GM19023 (cell line): ENCODE measurements at regions not wholly inside any gene's neighbourhood (a gene's known extent, or its start where the extent isn't known, plus 50 kb on each side); places are given as distances from the start of the nearest gene placed in this dataset.

Source experiments
- ATAC-seq: cut with Tn5 transposase; IDR thresholded peaks from one replicate; pipeline ENCODE4 v1.9.1; 2021; ENCODE audit warnings: mild to moderate bottlenecking, moderate library complexity; ENCODE audit not compliant: unreplicated experiment

DNA sequence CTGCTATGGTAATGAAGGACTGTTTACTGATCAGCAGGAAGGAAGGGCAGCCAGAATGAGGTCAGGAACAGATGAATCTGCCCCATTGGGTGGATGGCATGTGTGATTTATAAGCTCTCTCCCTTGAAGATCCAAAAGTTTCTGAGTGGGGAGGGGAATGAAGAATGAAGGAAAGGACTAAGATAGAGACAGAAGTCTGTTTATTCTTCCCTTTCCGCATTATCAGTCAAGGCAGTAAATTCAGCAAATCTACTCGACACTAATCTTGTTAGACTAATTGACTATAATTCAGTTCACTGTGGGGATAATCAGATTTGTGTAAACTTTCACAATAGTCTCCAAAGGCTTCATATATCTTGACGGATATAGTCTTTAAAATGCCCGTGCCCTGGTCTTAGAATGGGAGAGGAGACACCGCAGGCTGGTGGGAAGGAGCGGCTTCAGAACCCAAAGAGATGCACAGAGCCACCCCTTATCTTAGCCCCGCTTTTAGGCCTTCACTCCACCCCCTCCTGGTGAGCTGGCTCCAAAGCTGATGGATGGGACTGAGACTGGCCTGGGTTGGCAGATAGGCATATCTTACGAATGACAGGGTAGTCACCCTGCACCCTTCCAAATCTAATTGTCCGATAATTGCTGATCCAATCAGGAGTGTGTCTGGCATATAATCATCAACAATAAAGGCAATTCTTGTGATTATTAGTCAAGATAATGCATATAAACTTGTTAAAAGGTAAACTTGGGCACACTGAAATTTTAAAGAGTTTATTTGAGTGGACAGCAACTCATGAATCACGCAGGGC is 76.0 kb upstream of the PPM1J start:
- no peak for ATAC-seq

DNA sequence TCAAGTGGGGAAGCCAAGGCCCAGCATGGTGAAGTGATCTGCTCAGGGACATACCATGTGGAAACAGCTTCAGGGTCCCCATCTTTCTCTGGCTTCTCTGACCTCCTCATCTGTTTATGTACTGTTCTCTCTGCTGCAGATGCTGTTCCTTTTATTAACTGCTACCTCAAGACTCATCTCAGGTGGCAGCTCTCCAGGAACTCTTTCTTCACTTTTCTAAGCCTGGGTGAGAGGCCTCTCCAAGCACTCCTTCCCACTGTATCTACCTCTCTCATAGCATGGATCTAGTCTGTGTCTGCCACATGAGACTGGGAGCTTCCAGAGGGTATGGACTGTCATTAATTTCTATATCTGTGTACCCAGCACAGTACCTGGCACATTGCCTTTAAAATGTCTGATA is 73.4 kb upstream of the PPM1J start:
- ATAC-seq, result no peak

DNA sequence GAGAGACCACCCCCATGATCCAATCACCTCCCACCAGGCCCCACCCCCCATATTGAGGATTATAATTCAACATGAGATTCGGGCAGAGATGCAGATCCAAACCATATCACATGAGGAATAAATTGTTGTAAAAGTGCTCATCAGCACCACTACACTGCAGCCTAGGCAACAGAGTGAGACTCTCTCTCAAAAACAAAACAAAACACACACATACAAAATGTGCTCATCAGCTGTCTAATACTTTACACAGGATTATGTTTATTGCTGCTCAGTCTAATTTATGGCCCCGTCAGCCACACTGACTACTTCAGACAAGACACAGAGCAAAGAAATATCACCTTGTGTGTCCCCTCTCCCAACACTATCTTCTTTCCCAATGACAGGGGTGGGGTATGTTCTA is 72.9 kb upstream of the PPM1J start:
- ATAC-seq, result no peak

DNA sequence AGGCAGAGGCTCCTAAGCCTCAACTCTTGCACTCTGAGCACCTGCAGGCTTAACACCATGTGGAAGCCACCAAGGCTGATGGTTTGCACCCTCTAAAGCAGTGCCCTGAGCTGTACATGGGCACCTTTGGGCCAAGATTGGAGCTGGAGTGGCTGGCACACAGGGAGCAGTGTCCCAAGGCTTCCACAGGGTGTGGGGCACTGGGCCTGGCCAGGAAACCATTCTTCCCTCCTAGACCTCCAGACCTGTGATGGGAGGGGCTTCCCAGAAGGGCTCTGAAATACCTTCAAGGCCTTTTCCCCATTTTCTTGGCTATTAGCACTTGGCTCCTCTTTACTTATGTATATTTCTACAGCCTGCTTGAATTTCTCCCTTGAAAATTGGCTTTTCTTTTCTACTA is 67.9 kb upstream of the PPM1J start:
- no peak for ATAC-seq

DNA sequence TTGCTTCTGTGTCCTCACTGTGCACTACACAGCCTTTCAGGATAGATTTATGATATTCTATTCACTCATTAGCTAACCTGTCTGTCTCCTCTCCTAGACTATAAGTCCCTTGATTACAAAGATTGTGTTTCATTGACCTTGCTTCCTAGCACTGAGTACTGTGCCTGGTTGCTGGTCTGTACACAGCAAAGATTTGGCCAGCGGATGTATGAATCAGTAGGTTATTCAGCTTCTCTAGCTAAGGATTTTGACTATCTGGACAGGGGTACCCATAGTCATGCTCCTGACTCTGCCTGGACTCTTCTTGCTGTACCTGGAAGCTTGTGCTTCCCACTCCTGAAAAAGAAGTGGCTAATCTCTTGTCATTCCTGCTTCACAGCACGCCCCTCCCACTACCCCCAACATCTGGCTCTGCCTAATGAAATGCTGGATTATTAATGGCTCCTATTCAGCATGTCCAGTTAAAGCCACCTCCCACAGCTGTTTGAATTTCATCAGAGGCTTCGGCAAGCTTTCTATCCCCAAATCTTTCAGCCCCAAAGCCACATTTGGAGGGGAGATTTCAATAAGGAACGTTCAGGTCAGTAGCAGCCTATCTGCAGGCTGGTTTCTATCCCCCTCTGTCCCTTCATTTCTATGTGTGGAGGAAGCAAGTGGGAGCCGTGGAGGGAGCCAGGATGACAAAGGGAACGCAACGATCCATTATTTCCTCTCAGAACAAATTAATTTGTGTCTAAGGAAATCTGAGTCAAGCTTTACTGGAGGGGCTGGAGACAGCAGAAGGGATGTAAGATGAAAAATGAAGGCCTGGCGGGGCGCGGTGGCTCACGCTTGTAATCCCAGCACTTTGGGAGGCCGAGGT is 64.8 kb upstream of the PPM1J start:
- ATAC-seq, result no peak

DNA sequence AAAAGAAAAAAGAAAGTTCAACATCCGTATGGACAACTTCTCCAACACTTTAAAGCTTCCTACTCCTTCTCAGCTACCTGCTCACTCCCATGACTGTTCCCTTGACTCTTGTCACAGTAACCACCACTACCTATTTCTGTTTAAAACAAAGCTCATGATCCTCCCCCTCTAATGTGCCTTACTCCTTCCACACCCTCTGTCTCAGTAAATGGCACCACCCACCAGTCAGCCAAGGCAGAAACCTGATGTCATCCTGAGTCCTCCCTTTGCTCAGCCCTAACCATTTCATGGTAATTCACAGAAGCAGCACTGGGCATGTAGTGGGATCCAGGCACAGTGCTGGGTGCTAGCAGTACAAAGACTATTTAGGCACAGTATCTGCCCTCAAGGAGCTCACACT is 63.0 kb upstream of the PPM1J start:
- ATAC-seq, result no peak

DNA sequence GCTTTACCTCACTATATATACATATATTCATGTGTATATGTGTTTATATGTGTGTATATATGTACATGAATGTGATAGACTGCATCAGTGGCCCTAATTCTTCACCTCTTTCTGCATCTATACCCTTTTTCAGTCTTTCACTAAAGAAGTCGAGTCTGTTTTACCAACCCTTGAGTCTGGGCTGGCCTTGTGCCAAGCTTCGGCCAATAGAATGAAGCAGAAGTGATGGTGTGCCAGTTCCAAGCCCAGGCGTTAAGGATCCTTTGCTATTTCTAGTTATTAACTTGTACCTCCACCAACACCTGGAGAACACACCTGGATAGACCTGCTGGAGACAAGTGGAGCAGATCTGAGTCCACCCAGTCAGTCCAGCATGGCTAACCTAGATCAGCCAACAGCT is 61.6 kb upstream of the PPM1J start:
- ATAC-seq, result no peak

DNA sequence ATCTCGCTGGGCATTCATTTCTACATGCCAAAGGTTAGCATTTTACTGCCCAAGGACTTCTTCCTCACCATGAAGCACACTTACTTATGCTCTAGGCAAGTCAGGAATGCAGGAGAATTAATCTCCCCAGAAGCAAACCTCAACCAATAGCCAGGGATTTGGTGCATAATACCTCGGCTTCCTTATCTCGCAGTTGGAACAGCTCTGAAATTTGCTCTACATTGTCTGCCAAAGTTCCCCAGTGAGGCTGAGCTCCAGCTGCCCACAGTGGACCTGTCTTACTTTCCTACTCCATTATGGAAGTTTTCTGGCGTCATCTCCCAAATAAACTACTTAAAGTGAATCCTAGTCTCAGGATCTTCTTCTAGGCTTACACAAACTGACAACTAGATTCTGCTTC is 57.6 kb upstream of the PPM1J start:
- no peak for ATAC-seq

DNA sequence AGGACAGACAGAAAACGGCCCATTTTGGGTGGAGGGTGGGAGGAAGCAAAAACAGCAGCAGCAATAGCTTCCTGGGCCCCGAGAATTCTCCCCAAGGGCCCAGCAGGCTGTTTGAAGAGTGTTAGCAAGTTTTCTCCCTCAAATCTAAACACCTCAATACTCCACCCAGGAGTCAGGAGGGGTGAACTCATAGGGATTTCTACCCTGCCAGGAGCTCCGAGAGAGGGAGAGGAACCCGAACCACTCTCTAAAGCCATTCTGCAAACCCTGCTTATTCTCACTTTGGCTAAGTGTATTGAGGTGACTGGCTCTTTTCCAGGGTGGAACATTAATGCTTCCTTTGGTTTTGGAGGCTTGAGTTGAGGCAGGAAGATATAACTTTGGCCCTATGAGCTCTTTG is 55.6 kb upstream of the PPM1J start:
- ATAC-seq, result no peak

DNA sequence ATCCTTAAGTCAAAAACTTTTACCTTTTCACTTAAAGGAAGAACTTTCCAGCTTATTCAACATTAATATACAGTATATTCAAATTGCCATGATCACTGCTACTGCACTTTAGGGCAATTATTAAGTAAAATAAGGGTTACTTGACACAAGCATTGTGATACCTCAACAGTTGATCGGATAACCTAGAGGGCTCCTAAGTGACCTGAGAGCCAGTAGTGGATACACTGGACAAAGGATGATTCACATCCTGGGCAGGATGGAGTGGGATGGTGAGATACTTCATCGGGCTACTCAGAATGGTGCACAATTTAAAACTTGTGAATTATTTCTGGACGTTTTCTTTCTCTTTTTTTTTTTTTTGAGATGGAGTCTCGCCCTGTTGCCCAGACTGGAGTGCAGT is 54.5 kb upstream of the PPM1J start:
- no peak for ATAC-seq

DNA sequence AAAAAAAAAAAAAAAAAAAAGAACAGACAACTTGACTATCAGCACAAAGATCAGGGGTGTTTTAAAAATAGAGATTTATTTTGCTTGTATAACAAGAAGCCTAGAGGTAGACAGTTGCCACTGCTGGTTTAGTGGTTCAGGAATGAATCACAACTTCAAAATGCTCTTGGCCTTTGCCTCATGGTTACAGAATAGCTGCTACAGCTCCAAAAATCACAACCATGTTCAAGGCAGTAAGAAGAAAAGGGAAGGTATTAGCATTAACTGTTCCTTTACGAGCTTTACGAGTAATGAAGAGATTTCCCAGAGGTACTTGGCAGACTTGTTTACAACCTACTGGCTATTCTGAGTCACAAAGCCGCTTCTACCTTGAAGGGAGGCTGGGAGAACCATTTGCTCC is 52.5 kb upstream of the PPM1J start:
- no peak for ATAC-seq
